ENCODE measurements at regions not wholly inside any gene's neighbourhood (a gene's known extent, or its start where the extent isn't known, plus 50 kb on each side); places are given as distances from the start of the nearest gene placed in this dataset.

DNA sequence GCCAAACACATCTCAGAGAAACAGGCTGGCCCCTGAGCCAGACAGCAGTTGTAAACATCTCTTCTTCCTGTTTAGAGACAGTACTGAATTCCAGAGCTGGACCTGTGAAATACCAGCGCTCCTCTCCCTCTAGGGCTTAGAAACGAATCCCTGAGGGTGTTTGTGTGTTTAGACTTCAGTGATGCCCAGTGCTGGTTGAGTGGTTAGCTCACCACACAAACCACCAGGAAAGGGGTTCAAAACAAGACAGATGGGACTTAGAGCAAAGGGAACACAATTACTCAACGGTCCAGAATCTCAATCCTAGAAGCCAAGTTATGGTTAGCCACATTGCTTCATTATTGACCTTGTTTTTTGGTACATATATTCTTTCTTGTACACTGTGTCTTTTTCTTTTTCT lies 108.7 kb upstream of the TMEM170B start:
- Histone ChIP-seq H3K4me3 (ENCODE audit: low read depth, low read length, poor library complexity, severe bottlenecking) (no peak overlapping the region), H3K9me3 (ENCODE audit: low read length) (no peaks in the 10 kb centered on the region), H3K36me3 (ENCODE audit: insufficient read depth, low read length) (no peaks in the 10 kb centered on the region), H2AFZ (ENCODE audit: low read length) (no peak overlapping the region), H3K27me3 (ENCODE audit: insufficient read depth, low read length) (no peaks in the 10 kb centered on the region), H3K4me2 (ENCODE audit: low read length) (peak overlapping the region; percentile 23; the same call in 1 of the 2 replicates), H3K27ac (ENCODE audit: low read depth, low read length, poor library complexity, severe bottlenecking) (no peak overlapping the region), H3F3A (ENCODE audit: insufficient read depth, low read length) (no peaks in the 10 kb centered on the region), H3K79me2 (ENCODE audit: insufficient read depth, low read length) (no peaks in the 10 kb centered on the region), H3K9me2 (ENCODE audit: low read depth, low read length) (no peaks in the 10 kb centered on the region), H4K20me1 (ENCODE audit: insufficient read depth, low read length) (no peaks in the 10 kb centered on the region), H3K4me1 (ENCODE audit: insufficient read depth, low read length, severe bottlenecking) (peaks cover 19% of the 10 kb centered on the region), H3K9ac (ENCODE audit: low read length) (no peak overlapping the region)
- TF ChIP-seq EZH2 (IDR thresholded peaks at IDR 0.05; ENCODE audit: borderline replicate concordance, low read length): no peak
- TF ChIP-seq, protein P1, sequence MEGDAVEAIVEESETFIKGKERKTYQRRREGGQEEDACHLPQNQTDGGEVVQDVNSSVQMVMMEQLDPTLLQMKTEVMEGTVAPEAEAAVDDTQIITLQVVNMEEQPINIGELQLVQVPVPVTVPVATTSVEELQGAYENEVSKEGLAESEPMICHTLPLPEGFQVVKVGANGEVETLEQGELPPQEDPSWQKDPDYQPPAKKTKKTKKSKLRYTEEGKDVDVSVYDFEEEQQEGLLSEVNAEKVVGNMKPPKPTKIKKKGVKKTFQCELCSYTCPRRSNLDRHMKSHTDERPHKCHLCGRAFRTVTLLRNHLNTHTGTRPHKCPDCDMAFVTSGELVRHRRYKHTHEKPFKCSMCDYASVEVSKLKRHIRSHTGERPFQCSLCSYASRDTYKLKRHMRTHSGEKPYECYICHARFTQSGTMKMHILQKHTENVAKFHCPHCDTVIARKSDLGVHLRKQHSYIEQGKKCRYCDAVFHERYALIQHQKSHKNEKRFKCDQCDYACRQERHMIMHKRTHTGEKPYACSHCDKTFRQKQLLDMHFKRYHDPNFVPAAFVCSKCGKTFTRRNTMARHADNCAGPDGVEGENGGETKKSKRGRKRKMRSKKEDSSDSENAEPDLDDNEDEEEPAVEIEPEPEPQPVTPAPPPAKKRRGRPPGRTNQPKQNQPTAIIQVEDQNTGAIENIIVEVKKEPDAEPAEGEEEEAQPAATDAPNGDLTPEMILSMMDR (IDR thresholded peaks at IDR 0.05; ENCODE audit: low read length): no peak

DNA sequence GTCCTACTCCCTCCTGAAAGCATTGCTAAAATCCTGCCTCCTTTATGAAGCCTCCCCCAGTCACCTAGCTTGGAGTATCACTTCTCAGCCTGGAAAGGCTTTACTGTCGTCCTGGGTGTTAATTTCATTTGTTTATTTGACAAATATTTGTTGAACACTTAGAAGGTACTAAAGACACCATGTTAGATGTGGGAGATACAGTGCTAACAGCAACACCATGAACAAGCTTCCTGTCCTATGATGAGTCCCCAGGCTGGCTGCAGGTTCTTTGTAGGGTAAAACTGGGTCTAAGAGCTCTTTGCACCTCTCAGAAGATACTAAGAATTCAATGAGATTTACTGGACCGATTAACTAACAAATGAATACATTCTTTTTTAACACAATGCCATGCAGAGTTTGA lies 109.2 kb upstream of the TMEM170B start:
- Histone ChIP-seq H3K27ac (ENCODE audit: low read depth, low read length, poor library complexity, severe bottlenecking) (no peak overlapping the region), H3K9me3 (ENCODE audit: low read length) (no peaks in the 10 kb centered on the region), H3K9me2 (ENCODE audit: low read depth, low read length) (no peaks in the 10 kb centered on the region), H3K79me2 (ENCODE audit: insufficient read depth, low read length) (no peaks in the 10 kb centered on the region), H4K20me1 (ENCODE audit: insufficient read depth, low read length) (no peaks in the 10 kb centered on the region), H2AFZ (ENCODE audit: low read length) (peak overlapping the region; percentile 53; the same call in 1 of the 2 replicates), H3K9ac (ENCODE audit: low read length) (no peak overlapping the region), H3K4me1 (ENCODE audit: insufficient read depth, low read length, severe bottlenecking) (peaks cover 19% of the 10 kb centered on the region), H3K36me3 (ENCODE audit: insufficient read depth, low read length) (no peaks in the 10 kb centered on the region), H3K4me3 (ENCODE audit: low read depth, low read length, poor library complexity, severe bottlenecking) (no peak overlapping the region), H3K27me3 (ENCODE audit: insufficient read depth, low read length) (no peaks in the 10 kb centered on the region), H3K4me2 (ENCODE audit: low read length) (peak overlapping the region; percentile 23; the same call in 1 of the 2 replicates), H3F3A (ENCODE audit: insufficient read depth, low read length) (no peaks in the 10 kb centered on the region)
- TF ChIP-seq, protein P1 (IDR thresholded peaks at IDR 0.05; ENCODE audit: low read length): no peak
- no peak for TF ChIP-seq EZH2 (IDR thresholded peaks at IDR 0.05; ENCODE audit: borderline replicate concordance, low read length)

DNA sequence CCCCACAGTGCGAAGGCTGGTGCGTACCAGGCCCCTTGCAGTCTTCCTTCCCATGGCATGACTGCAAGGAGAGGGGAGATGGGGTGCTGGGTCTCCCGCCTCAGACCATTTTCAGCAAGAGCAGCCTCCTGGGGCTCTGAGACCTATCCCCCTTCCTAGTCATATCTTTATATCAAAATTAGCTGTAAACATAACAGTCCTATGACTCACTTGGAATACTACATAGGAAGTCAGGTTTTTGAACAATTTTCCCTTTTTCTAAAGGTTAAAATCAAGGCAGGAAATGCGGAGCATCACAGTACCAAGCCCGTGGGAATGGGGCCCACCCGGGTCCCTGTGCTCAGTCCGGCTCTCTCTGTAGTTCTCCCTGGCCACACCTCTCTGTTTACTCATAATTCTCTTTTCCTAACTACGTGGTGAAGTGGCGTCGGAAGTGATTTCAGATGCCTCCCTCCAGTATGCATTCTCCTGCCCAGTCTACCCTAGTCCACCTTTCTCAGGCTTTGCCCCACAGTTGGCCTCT lies 109.8 kb upstream of the TMEM170B start:
- Histone ChIP-seq H3K27me3 (ENCODE audit: insufficient read depth, low read length) (no peaks in the 10 kb centered on the region), H3K79me2 (ENCODE audit: insufficient read depth, low read length) (no peaks in the 10 kb centered on the region), H3K36me3 (ENCODE audit: insufficient read depth, low read length) (no peaks in the 10 kb centered on the region), H3F3A (ENCODE audit: insufficient read depth, low read length) (no peaks in the 10 kb centered on the region), H3K9ac (ENCODE audit: low read length) (no peak overlapping the region), H3K4me3 (ENCODE audit: low read depth, low read length, poor library complexity, severe bottlenecking) (no peak overlapping the region), H3K27ac (ENCODE audit: low read depth, low read length, poor library complexity, severe bottlenecking) (no peak overlapping the region), H4K20me1 (ENCODE audit: insufficient read depth, low read length) (no peaks in the 10 kb centered on the region), H3K9me3 (ENCODE audit: low read length) (no peaks in the 10 kb centered on the region), H3K4me1 (ENCODE audit: insufficient read depth, low read length, severe bottlenecking) (peaks cover 19% of the 10 kb centered on the region), H3K9me2 (ENCODE audit: low read depth, low read length) (no peaks in the 10 kb centered on the region), H3K4me2 (ENCODE audit: low read length) (no peak overlapping the region), H2AFZ (ENCODE audit: low read length) (no peak overlapping the region; the same call in 1 of the 2 replicates)
- TF ChIP-seq, protein P1 (IDR thresholded peaks at IDR 0.05; ENCODE audit: low read length): no peak
- TF ChIP-seq EZH2 (IDR thresholded peaks at IDR 0.05; ENCODE audit: borderline replicate concordance, low read length): no peak
